B cell (primary cell): ENCODE measurements at regions not wholly inside any gene's neighbourhood (a gene's known extent, or its start where the extent isn't known, plus 50 kb on each side); places are given as distances from the start of the nearest gene placed in this dataset.

Experiments used
- ATAC-seq: fragments of 200-7000 bp; cut with Tn5 transposase; one replicate; pipeline ENCODE4 v1.10.0; 2021; ENCODE audit warnings: low read depth, mild to moderate bottlenecking, moderate number of reproducible peaks, moderate library complexity
- CTCF ChIA-PET: fragments of 350-600 bp; sonication (Branson Sonifier 250); formaldehyde crosslinking; loops from one replicate; lab custom pipeline; 2021; ENCODE audit warnings: antibody characterized with exemption, inconsistent platforms; lab: Charles Lee
- POLR2A ChIA-PET: fragments of 350-600 bp; sonication (Branson Sonifier 250); formaldehyde crosslinking; loops from one replicate; lab custom pipeline; 2021; ENCODE audit warnings: antibody characterized with exemption; lab: Charles Lee
- DNase-seq: peaks from one replicate; pipeline ENCODE4 v3.0.0; 2013
- H2AFZ ChIP-seq: 2 replicates; pipeline ENCODE4 v1.6.1; 2012; ENCODE audit warnings: mild to moderate bottlenecking, low read depth, low read length; ENCODE audit not compliant: insufficient read depth, poor library complexity, severe bottlenecking
- H3K27ac ChIP-seq, 2 donors: 1 replicate in 1 of 2; 2 replicates in 1 of 2; pipeline ENCODE4 v1.5.1; 2012 to 2013; ENCODE audit warnings: low read length in 2 of 2, mild to moderate bottlenecking in 2 of 2, moderate library complexity in 1 of 2
- H3K27me3 ChIP-seq, 4 experiments: fragments of 200-600 bp in 1 of 4; sonication (generic) in 1 of 4; replicated peaks in 1 of 4; 1 replicate in 2 of 4; 2 replicates in 2 of 4; pipeline versions ENCODE4 v1.6.1 to v1.7.0; 2013 to 2016; ENCODE audit warnings: low read length in 3 of 4, mild to moderate bottlenecking in 2 of 4, mixed read lengths in 1 of 4, moderate library complexity in 1 of 4; ENCODE audit not compliant: insufficient read depth in 4 of 4, control insufficient read depth in 3 of 4; ENCODE audit errors: control extremely low read depth in 1 of 4
- H3K36me3 ChIP-seq, 2 experiments: replicated peaks in 1 of 2; 1 replicate in 1 of 2; 2 replicates in 1 of 2; pipeline versions ENCODE4 v1.6.1 to v1.7.1; 2013; ENCODE audit warnings: low read length in 1 of 2; ENCODE audit not compliant: insufficient read depth in 2 of 2, control insufficient read depth in 1 of 2; ENCODE audit errors: control extremely low read depth in 1 of 2, extremely low read depth in 1 of 2
- H3K4me1 ChIP-seq, 2 donors: fragments of 200-600 bp in 1 of 2; sonication (generic) in 1 of 2; 1 replicate in 1 of 2; 2 replicates in 1 of 2; pipeline versions ENCODE4 v1.5.1 to v1.6.1; 2013 to 2017; ENCODE audit warnings: low read length in 2 of 2; ENCODE audit not compliant: control insufficient read depth in 2 of 2, insufficient read depth in 2 of 2
- H3K4me2 ChIP-seq: replicated peaks from 2 replicates; pipeline ENCODE3; 2012; ENCODE audit warnings: mild to moderate bottlenecking, low read depth, low read length; ENCODE audit not compliant: poor library complexity, severe bottlenecking
- H3K4me3 ChIP-seq, 5 experiments: fragments of 200-600 bp in 1 of 5; sonication (generic) in 1 of 5; 1 replicate in 3 of 5; 2 replicates in 2 of 5; pipeline versions ENCODE4 v1.5.1 to v1.7.0; 2011 to 2016; ENCODE audit warnings: low read length in 4 of 5, mild to moderate bottlenecking in 4 of 5, low read depth in 2 of 5, control low read depth in 1 of 5, moderate library complexity in 1 of 5; ENCODE audit not compliant: insufficient read depth in 1 of 5; ENCODE audit errors: control extremely low read depth in 1 of 5, extremely low read depth in 1 of 5
- H3K79me2 ChIP-seq: fragments of 200-600 bp; sonication (generic); one replicate; pipeline ENCODE4 v1.6.0; 2016; ENCODE audit warnings: low read length; ENCODE audit not compliant: control insufficient read depth, insufficient read depth
- H3K9ac ChIP-seq: fragments of 200-600 bp; sonication (generic); 2 replicates; pipeline ENCODE4 v1.6.1; 2017; ENCODE audit warnings: mild to moderate bottlenecking, low read length, moderate library complexity
- H3K9me3 ChIP-seq, 3 donors: one replicate each; pipeline versions ENCODE4 v1.6.1 to v1.7.1; 2013; ENCODE audit warnings: low read length in 2 of 3; ENCODE audit not compliant: control insufficient read depth in 2 of 3, insufficient read depth in 1 of 3; ENCODE audit errors: control extremely low read depth in 1 of 3
- H4K20me1 ChIP-seq: 2 replicates; pipeline ENCODE4 v1.6.0; 2012; ENCODE audit warnings: mild to moderate bottlenecking, low read length; ENCODE audit not compliant: insufficient read depth, control insufficient read depth, poor library complexity, severe bottlenecking
- H3K27ac Mint-ChIP-seq: one replicate; pipeline ENCODE4 v1.8.0; 2021; ENCODE audit warnings: mixed read lengths
- H3K27me3 Mint-ChIP-seq: one replicate; pipeline ENCODE4 v1.8.0; 2021; ENCODE audit warnings: mixed read lengths
- H3K4me1 Mint-ChIP-seq: one replicate; pipeline ENCODE4 v1.8.0; 2021; ENCODE audit warnings: mixed read lengths
- H3K4me3 Mint-ChIP-seq: one replicate; pipeline ENCODE4 v1.8.0; 2021; ENCODE audit warnings: mixed read lengths
- H3K9me3 Mint-ChIP-seq: one replicate; pipeline ENCODE4 v1.8.0; 2022; ENCODE audit warnings: mixed read lengths; ENCODE audit not compliant: insufficient read depth
- CTCF ChIP-seq: fragments of 200-600 bp; IDR thresholded peaks from one replicate; pipeline ENCODE4 v1.8.0; 2022; ENCODE audit warnings: antibody characterized with exemption, mild to moderate bottlenecking
- EZH2 ChIP-seq: IDR thresholded peaks from 2 replicates; pipeline ENCODE4 v1.6.1; 2012; ENCODE audit warnings: borderline replicate concordance, low read depth, mild to moderate bottlenecking, moderate library complexity, low read length; ENCODE audit not compliant: insufficient read depth, poor library complexity, severe bottlenecking
- WGBS: methylation state at CpG from one replicate; pipeline ENCODE4 v1.1.5; 2013; ENCODE audit warnings: missing lambda C conversion rate; ENCODE audit not compliant: insufficient coverage; 5-methylcytosine and 5-hydroxymethylcytosine counted together
- intact Hi-C: fragments of 100-400 bp; cut with micrococcal nuclease; formaldehyde crosslinking; loops from one replicate; pipeline ENCODE4 v1.10.0; 2022

GRCh38 chr4:59525885-59526284 lies 1674.2 kb upstream of the ADGRL3 start:
- no peak overlapping the region for H2AFZ ChIP-seq
- no peaks in the 10 kb centered on the region for H3K9me3 ChIP-seq
- Mint-ChIP-seq H3K27me3 (no peaks in the 10 kb centered on the region), H3K9me3 (peaks cover 2% of the 10 kb centered on the region), H3K4me1 (no peaks in the 10 kb centered on the region), H3K4me3 (no peak overlapping the region), H3K27ac (no peak overlapping the region)
- TF ChIP-seq CTCF (no peak), EZH2 (no peak)
- H4K20me1 ChIP-seq: no peaks in the 10 kb centered on the region
- H3K4me2 ChIP-seq: no peak overlapping the region
- H3K9ac ChIP-seq: no peak overlapping the region
- H3K27ac ChIP-seq: no peak overlapping the region
- DNase-seq: no peak
- H3K4me1 ChIP-seq: no peaks in the 10 kb centered on the region
- no peak for ATAC-seq
- no peaks in the 10 kb centered on the region for H3K27me3 ChIP-seq
- CTCF ChIA-PET: no interaction called here
- POLR2A ChIA-PET: no interaction called here
- intact Hi-C loops: no loop called here
- H3K79me2 ChIP-seq: no peaks in the 10 kb centered on the region
- no peaks in the 10 kb centered on the region for H3K36me3 ChIP-seq
- H3K4me3 ChIP-seq: no peak overlapping the region

- ATAC-seq: no peak
- Histone ChIP-seq H3K27me3 (no peaks in the 10 kb centered on the region), H3K79me2 (no peaks in the 10 kb centered on the region), H3K9ac (no peak overlapping the region), H3K4me1 (no peaks in the 10 kb centered on the region), H3K4me3 (no peak overlapping the region), H3K36me3 (no peaks in the 10 kb centered on the region), H3K4me2 (no peak overlapping the region), H2AFZ (no peak overlapping the region), H3K27ac (no peak overlapping the region), H4K20me1 (no peaks in the 10 kb centered on the region), H3K9me3 (no peaks in the 10 kb centered on the region)
- intact Hi-C loops: no loop called here
- Mint-ChIP-seq H3K4me1 (no peaks in the 10 kb centered on the region), H3K4me3 (no peak overlapping the region), H3K9me3 (peaks cover 3% of the 10 kb centered on the region), H3K27ac (no peak overlapping the region), H3K27me3 (no peaks in the 10 kb centered on the region)
- POLR2A ChIA-PET: no interaction called here
- TF ChIP-seq CTCF (no peak), EZH2 (no peak)
- CTCF ChIA-PET: no interaction called here
- no peak for DNase-seq
- no CpG with 5 or more reads among the region's 1 CpG for WGBS
Measured at GRCh38 chr4:59535541-59535940, 1664.6 kb upstream of the ADGRL3 start.
